ENCODE measurements at regions not wholly inside any gene's neighbourhood (a gene's known extent, or its start where the extent isn't known, plus 50 kb on each side); places are given as distances from the start of the nearest gene placed in this dataset.

DNA sequence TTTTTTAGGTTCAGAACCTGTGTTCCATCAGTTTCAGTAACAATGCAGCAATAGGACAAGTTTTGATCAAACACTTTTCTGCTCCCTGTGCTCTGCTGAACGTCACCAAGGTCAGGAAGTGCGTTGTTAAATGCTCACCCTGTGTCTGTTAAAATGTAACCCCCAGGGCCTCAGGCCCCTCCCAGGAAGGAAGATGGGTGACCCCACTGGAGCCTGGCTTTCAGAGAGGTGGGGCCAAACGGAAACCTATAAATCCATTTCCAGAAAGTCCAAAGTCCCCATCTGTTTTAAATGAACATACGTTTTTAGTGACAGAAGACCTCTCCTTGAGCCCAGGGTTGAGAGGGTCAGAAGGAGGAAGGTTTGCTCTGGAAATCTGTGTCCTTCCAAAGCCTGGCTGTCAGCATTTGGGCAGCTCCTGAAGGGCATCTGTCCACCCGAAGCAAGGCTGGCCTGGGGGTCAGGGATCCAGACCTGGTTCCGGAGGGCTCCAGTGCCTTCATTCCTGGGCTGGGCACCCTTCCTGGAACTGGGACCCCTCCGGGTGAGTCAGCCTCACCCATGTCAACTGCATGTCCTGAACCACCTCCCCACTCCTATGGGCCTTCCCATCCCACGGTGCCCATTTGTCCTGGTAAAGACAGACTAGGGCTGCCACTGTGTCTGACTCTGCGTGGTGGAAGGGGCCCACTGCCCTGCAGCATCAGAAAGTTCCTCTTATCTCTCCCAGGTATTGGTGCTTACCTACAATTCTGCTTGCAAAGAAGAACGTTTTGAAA lies 117.4 kb upstream of the COPS8 start (continued):
- TF ChIP-seq KMT2B (CRISPR knock-in tag; IDR thresholded peaks at IDR 0.05) (no peak), ZBTB7A (CRISPR knock-in tag; IDR thresholded peaks at IDR 0.05) (peak; percentile 63; the same call in 1 of the 2 replicates), CCAR2 (optimal IDR thresholded peaks at IDR 0.05; ENCODE audit: low read depth, low read length) (no peak), ZNF326 (CRISPR knock-in tag; IDR thresholded peaks at IDR 0.05; ENCODE audit: borderline replicate concordance) (no peak), ZNF230 (CRISPR knock-in tag; IDR thresholded peaks at IDR 0.05) (peak; percentile 85; the same call in 1 of the 2 replicates), NPAS2 (CRISPR knock-in tag; IDR thresholded peaks at IDR 0.05; ENCODE audit: borderline replicate concordance) (no peak), HDAC1 (CRISPR knock-in tag; IDR thresholded peaks at IDR 0.05) (no peak; the same call in 1 of the 2 replicates), ZNF766 (CRISPR knock-in tag; IDR thresholded peaks at IDR 0.05; ENCODE audit: borderline replicate concordance) (no peak), NFYB (CRISPR knock-in tag; IDR thresholded peaks at IDR 0.05) (0 out of 2 replicates have a peak, but pooled peaks have one; percentile 18), NFATC3 (CRISPR knock-in tag; IDR thresholded peaks at IDR 0.05) (no peak), ZNF549 (CRISPR knock-in tag; IDR thresholded peaks at IDR 0.05) (no peak), MTF1 (CRISPR knock-in tag; IDR thresholded peaks at IDR 0.05) (no peak), ZNF660 (CRISPR knock-in tag; IDR thresholded peaks at IDR 0.05; ENCODE audit: borderline replicate concordance, low read depth) (no peak), BRCA1 (CRISPR knock-in tag; IDR thresholded peaks at IDR 0.05) (no peak), REPIN1 (CRISPR knock-in tag; IDR thresholded peaks at IDR 0.05; ENCODE audit: borderline replicate concordance, low read depth) (no peak), ZC3H13 (CRISPR knock-in tag; IDR thresholded peaks at IDR 0.05) (no peak), SPEN (CRISPR knock-in tag; IDR thresholded peaks at IDR 0.05; ENCODE audit: low read depth) (no peak; the same call in 1 of the 2 replicates), ZSCAN29 (CRISPR knock-in tag; conservative IDR thresholded peaks at IDR 0.05) (peak; percentile 79), SATB2 (CRISPR knock-in tag; IDR thresholded peaks at IDR 0.05) (no peak), IRF2 (CRISPR knock-in tag; IDR thresholded peaks at IDR 0.05) (no peak; the same call in 1 of the 2 replicates), HNRNPL (IDR thresholded peaks at IDR 0.05; ENCODE audit: low read depth, low read length) (no peak), ESRRA (CRISPR knock-in tag; IDR thresholded peaks at IDR 0.05; ENCODE audit: low read depth) (peak; percentile 73)
- TF ChIP-seq, protein P1, sequence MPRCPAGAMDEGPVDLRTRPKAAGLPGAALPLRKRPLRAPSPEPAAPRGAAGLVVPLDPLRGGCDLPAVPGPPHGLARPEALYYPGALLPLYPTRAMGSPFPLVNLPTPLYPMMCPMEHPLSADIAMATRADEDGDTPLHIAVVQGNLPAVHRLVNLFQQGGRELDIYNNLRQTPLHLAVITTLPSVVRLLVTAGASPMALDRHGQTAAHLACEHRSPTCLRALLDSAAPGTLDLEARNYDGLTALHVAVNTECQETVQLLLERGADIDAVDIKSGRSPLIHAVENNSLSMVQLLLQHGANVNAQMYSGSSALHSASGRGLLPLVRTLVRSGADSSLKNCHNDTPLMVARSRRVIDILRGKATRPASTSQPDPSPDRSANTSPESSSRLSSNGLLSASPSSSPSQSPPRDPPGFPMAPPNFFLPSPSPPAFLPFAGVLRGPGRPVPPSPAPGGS (CRISPR knock-in tag; IDR thresholded peaks at IDR 0.05), result no peak
- TF ChIP-seq, protein P2, sequence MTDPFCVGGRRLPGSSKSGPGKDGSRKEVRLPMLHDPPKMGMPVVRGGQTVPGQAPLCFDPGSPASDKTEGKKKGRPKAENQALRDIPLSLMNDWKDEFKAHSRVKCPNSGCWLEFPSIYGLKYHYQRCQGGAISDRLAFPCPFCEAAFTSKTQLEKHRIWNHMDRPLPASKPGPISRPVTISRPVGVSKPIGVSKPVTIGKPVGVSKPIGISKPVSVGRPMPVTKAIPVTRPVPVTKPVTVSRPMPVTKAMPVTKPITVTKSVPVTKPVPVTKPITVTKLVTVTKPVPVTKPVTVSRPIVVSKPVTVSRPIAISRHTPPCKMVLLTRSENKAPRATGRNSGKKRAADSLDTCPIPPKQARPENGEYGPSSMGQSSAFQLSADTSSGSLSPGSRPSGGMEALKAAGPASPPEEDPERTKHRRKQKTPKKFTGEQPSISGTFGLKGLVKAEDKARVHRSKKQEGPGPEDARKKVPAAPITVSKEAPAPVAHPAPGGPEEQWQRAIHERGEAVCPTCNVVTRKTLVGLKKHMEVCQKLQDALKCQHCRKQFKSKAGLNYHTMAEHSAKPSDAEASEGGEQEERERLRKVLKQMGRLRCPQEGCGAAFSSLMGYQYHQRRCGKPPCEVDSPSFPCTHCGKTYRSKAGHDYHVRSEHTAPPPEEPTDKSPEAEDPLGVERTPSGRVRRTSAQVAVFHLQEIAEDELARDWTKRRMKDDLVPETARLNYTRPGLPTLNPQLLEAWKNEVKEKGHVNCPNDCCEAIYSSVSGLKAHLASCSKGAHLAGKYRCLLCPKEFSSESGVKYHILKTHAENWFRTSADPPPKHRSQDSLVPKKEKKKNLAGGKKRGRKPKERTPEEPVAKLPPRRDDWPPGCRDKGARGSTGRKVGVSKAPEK (CRISPR knock-in tag; IDR thresholded peaks at IDR 0.05; ENCODE audit: borderline replicate concordance), result no peak
- TF ChIP-seq, protein P3, sequence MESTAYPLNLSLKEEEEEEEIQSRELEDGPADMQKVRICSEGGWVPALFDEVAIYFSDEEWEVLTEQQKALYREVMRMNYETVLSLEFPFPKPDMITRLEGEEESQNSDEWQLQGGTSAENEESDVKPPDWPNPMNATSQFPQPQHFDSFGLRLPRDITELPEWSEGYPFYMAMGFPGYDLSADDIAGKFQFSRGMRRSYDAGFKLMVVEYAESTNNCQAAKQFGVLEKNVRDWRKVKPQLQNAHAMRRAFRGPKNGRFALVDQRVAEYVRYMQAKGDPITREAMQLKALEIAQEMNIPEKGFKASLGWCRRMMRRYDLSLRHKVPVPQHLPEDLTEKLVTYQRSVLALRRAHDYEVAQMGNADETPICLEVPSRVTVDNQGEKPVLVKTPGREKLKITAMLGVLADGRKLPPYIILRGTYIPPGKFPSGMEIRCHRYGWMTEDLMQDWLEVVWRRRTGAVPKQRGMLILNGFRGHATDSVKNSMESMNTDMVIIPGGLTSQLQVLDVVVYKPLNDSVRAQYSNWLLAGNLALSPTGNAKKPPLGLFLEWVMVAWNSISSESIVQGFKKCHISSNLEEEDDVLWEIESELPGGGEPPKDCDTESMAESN (CRISPR knock-in tag; conservative IDR thresholded peaks at IDR 0.05), result 0 out of 2 replicates have a peak, but pooled peaks have one; percentile 14

Measured in HepG2 (cell line).